ENCODE measurements at regions not wholly inside any gene's neighbourhood (a gene's known extent, or its start where the extent isn't known, plus 50 kb on each side); places are given as distances from the start of the nearest gene placed in this dataset.
A peak's percentile ranks its signal among the peaks of the same experiment; 100 is the strongest.
"Not testable (repeated sequence)": the region's sequence is repeated elsewhere in the genome, so short reads cannot be mapped to it uniquely, and the experiment has no call there.

DNA sequence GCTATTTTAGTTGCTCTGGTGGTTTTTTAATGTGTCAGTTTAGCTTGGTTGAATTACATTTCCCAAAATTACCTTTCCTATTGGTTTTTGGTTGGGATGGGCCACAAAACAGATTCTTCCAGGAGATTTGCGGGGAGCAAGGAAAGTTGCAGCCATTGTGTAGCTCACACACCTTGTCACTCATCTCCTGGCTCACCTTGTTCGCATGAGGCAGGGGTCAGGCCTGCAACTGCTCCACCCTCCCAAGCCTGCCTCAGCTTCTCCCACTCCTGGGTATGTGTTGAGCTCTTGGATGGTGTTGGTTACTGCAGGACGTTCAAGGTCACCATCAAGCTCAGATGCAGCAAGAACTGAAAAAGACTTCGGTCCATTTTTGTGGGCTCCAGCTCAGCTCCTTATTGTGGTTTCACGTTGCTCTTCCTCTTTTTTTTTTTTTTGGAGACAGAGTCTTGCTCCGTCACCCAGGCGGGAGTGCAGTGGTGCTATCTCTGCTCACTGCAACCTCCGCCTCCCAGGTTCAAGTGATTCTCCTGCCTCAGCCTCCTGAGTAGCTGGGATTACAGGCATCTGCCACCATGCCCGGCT is 95.6 kb upstream of the METTL14 start:
- DNase-seq = no peak

DNA sequence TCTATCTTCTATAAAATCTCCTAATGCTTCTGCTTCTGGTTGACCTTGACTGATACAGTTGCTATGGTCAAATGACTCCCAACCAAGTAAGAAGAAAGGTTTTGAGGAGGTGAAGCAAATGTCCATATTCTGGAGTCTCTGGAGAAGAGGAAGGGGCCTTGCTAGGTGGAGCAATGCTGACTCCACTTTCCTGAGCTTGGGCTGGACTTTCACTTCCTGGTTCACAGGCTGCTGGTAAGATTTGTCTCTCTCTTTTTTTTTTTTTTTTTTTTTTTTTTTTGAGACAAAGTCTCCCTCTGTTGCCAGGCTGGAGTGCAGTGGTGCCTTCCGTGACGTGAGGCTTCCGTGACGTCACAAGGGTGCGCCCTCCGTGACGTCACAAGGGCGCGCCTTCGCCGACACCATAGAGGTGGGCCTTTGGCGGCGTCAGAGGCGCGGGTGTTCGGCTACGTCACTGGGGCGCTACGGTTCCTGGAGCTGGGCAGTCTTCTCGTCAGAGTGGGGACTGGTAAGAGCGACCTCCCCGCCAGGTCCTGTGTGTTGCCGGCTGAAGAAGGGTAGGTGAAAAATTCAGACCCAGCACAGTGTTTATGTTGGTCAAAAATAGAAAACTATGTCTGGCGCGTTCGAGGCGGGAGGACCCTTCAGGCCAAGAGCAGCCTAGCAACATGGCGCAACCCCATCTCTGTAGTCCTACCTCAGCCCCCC is 93.7 kb upstream of the METTL14 start:
- peak; percentile 96 for DNase-seq

- DNase-seq = not testable (repeated sequence)
These were observed 92.9 kb upstream of the METTL14 start for GRCh38 chr4:118592289-118592688.

DNA sequence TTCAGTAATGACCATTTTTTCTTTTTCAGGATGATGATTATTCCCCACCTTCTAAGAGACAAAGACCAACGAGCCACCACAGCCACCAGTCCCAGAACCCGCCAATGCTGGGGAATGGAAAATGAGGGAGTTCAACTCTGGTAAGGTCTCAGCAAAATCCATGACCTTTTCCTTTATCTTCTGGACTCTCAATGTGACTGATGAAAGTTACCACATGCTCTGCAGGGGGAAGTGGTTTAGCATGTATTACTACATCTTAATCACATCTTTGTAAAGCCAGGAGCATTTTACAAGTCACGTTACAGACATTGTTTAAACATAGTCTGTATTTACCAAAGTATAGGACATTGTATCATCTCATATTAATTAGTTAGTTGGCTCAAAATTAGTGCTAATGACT is 89.3 kb upstream of the METTL14 start:
- not testable (repeated sequence) for DNase-seq

- not testable (repeated sequence) for DNase-seq
These were observed 60.1 kb upstream of the METTL14 start for GRCh38 chr4:118625097-118625496.

DNA sequence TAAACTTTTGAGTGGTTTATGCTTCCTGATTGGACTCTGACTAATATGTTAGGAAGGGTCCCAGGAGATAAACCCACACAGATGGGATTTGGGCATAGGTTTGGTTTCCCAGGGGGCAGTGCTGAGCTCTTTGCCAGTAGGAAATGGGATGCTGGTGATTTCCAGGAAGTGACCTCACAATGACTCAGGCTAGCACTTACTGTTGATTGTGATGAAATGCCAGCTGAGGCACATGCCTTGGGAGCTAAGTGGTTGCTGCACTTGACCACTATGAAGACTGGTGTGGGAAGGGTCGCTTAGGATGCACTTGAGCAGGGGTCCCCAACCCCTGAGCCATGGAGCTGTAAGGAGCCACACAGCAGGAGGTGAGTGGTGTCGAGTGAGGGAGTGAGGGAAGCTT is 55.5 kb upstream of the METTL14 start:
- DNase-seq = not testable (repeated sequence)

DNA sequence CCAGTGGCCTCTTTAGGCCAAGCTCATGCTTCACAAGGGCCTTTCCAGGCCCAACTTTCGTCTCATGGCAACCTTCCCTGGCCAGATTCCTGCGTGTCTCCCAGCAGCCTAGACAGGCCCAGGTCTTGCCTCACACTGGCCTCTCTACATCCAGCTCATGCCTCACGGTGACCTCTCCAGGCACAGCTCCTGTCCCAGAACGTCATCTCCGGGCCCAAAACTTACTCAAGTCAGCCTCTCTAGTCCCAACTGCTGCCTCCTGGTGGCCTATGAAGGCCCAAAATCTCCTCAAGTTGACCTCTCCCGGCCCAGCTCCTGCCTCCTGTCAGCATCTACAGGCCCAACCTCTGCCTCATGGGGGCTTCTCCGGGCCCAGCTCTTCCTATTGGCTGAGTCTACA is 54.3 kb upstream of the METTL14 start:
- DNase-seq = not testable (repeated sequence)

DNA sequence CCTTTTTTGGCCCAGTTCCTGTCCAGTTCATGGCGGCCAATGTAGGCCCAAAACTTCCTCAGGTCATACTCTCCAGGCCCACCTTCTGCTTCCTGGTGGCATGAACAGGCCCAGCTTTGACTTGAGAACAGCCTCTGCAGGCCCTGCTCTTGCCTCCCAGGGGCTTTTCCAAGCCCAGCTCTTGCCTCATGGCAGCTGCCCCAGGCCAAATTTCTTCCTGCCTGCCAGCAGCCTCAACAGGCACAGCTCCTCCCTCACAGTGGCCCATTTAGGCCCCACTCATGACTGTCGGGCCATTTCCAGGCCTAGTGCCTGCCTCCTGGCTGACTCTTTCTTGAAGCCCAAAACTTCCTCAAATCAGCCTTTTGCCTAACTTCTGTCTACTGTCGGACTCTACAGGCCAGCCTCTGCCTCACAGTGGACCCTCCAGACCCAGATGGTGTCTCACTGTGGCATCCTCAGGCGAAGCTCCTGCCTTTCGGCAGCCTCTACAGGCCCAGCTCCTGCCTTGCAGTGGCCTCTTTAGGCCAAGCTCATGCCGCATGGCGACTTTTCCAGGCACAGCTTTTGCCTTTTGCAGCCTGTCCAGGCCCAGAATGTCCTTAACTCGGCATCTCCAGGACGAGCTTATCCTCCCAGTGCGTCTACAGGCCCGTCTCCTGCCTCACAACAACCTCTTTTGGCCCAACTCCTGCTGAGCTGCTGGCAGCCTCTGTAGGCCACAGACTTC is 53.7 kb upstream of the METTL14 start:
- DNase-seq = not testable (repeated sequence)

GRCh38 chr4:118633476-118633875 is 51.7 kb upstream of the METTL14 start:
- DNase-seq = not testable (repeated sequence)

DNA sequence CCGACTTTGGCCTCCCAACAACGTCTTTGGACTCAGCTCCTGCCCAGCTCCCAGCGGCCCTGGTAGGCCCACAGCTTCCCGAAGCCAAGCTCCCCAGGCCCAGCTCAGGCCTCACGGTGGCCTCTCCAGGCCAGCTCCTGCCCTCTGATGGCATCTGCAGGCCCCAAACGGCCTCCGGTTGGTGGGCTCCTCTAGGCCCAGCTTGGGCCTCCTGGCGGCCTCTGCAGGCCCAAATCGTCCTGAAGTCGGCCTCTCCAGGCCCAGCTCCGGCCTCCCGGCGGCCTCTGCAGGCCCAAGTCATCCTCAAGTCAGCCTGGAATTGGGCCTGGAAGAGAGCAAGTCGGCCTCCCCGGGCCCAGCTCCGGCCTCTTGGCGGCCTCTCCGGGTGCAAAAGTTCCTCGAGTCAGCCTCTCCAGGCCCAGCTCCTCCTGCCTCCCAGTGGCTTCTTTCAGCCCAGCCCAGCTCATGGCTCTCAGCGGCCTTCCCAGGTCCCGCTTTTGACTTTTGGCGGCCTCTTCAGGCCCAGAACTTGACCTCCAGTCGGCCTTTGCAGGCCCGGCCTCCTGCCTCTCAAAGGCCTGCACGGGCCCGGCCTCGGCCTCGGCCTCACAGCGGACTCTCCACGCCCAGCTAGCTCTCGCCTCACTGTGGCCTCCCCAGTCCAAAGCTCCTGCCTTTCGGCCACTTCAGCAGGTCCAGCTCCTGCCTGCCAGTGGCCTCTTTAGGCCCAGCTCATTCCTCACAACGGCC is 50.9 kb upstream of the METTL14 start:
- not testable (repeated sequence) for DNase-seq

Measured in activated CD8-positive, alpha-beta memory T cell treated with anti-CD3 and anti-CD28 coated beads, Interleukin-2, amount 50 U/mL, for 4 hours (primary cell).